ENCODE measurements at regions not wholly inside any gene's neighbourhood (a gene's known extent, or its start where the extent isn't known, plus 50 kb on each side); places are given as distances from the start of the nearest gene placed in this dataset.

DNA sequence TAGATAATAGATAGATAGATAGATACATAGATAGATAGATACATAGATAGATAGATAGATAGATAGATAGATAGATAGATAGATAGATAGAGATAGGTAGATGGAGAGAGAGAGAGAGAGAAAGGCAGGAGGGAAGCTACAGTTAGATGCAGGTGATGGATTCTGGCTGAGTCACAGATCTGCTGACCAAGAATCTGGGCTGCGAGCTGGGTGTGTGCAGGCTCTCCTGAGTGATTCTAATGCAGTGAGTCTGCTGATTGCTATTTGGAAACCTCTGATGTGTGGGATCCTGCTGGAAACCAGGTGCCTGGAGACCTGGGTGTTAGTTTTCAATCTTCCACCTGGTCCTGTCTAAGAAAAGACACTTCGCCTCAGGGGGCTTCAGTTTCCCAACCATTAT is 1441.8 kb downstream of the TBC1D22A start:
- POLR2A ChIA-PET (ENCODE audit: unreplicated experiment) = no interaction called here
- no peaks in the 10 kb centered on the region for H3K4me1 ChIP-seq (ENCODE audit: insufficient read depth, low read length)
- CTCF ChIA-PET = no interaction called here

DNA sequence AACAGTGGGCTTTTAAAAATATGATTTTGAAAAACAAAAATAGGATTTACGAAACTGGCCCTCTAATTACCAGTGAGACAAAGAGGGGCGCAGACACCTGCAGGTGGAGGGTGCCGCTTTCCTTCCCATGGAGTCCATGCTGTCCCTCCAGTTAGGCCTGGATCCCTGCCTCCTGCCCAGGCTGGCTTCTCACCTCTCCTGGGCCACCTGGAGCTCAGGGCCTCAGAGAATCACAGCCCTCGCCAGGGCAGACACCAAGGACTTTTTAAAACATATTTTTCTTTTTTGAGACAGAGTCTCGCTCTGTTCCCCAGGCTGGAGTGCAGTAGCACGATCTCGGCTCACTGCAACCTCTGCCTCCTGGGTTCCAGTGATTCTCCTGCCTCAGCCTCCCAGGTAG is 1437.2 kb downstream of the TBC1D22A start:
- Histone ChIP-seq H3K27ac (ENCODE audit: low read length) (no peak overlapping the region), H3K27me3 (ENCODE audit: low read length) (no peaks in the 10 kb centered on the region), H2AFZ (ENCODE audit: low read length) (no peak overlapping the region), H3K4me1 (ENCODE audit: insufficient read depth, low read length) (no peaks in the 10 kb centered on the region), H3K4me2 (ENCODE audit: low read length) (no peak overlapping the region), H3K79me2 (ENCODE audit: low read length) (no peaks in the 10 kb centered on the region), H4K20me1 (ENCODE audit: low read length) (no peaks in the 10 kb centered on the region), H3K9me2 (replicated peaks; ENCODE audit: low read length) (no peaks in the 10 kb centered on the region), H3K9ac (ENCODE audit: low read length) (no peak overlapping the region), H3K36me3 (ENCODE audit: low read depth, low read length) (no peaks in the 10 kb centered on the region), H3K4me3 (ENCODE audit: low read length) (no peak overlapping the region), H3F3A (ENCODE audit: low read length, unreplicated experiment) (no peaks in the 10 kb centered on the region), H3K9me3 (ENCODE audit: low read length) (no peaks in the 10 kb centered on the region)
- no peak for DNase-seq
- ChIA-PET POLR2A (ENCODE audit: unreplicated experiment) (no interaction called here), CTCF (no interaction called here)
- TF ChIP-seq, protein P1, sequence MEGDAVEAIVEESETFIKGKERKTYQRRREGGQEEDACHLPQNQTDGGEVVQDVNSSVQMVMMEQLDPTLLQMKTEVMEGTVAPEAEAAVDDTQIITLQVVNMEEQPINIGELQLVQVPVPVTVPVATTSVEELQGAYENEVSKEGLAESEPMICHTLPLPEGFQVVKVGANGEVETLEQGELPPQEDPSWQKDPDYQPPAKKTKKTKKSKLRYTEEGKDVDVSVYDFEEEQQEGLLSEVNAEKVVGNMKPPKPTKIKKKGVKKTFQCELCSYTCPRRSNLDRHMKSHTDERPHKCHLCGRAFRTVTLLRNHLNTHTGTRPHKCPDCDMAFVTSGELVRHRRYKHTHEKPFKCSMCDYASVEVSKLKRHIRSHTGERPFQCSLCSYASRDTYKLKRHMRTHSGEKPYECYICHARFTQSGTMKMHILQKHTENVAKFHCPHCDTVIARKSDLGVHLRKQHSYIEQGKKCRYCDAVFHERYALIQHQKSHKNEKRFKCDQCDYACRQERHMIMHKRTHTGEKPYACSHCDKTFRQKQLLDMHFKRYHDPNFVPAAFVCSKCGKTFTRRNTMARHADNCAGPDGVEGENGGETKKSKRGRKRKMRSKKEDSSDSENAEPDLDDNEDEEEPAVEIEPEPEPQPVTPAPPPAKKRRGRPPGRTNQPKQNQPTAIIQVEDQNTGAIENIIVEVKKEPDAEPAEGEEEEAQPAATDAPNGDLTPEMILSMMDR (conservative IDR thresholded peaks at IDR 0.05; ENCODE audit: low read depth, low read length) = no peak
- TF ChIP-seq EZH2 (IDR thresholded peaks at IDR 0.05; ENCODE audit: low read length, unreplicated experiment) (no peak), EZH2phosphoT487 (IDR thresholded peaks at IDR 0.05; ENCODE audit: borderline replicate concordance, low read length) (no peak)
- intact Hi-C loops (cut with micrococcal nuclease) = no loop called here
- ATAC-seq = no peak
- no TSS peak for BruUV-seq (replicated peaks)

More for the DNA sequence above, 1441.8 kb downstream of the TBC1D22A start:
- DNase-seq (no peak), ATAC-seq (no peak)
- Histone ChIP-seq H2AFZ (ENCODE audit: low read length) (no peak overlapping the region), H3K36me3 (ENCODE audit: low read depth, low read length) (no peaks in the 10 kb centered on the region), H3K27me3 (ENCODE audit: low read length) (no peaks in the 10 kb centered on the region), H3F3A (ENCODE audit: low read length, unreplicated experiment) (no peaks in the 10 kb centered on the region), H4K20me1 (ENCODE audit: low read length) (no peaks in the 10 kb centered on the region), H3K4me2 (ENCODE audit: low read length) (no peak overlapping the region), H3K9ac (ENCODE audit: low read length) (no peak overlapping the region), H3K9me3 (ENCODE audit: low read length) (no peaks in the 10 kb centered on the region), H3K27ac (ENCODE audit: low read length) (no peak overlapping the region), H3K79me2 (ENCODE audit: low read length) (no peaks in the 10 kb centered on the region), H3K4me3 (ENCODE audit: low read length) (no peak overlapping the region), H3K9me2 (replicated peaks; ENCODE audit: low read length) (no peaks in the 10 kb centered on the region)
- BruUV-seq (replicated peaks) = no TSS peak
- intact Hi-C loops (cut with micrococcal nuclease) = no loop called here
- TF ChIP-seq, protein P1 (conservative IDR thresholded peaks at IDR 0.05; ENCODE audit: low read depth, low read length) = no peak
- TF ChIP-seq EZH2 (IDR thresholded peaks at IDR 0.05; ENCODE audit: low read length, unreplicated experiment) = no peak
- no peak for TF ChIP-seq EZH2phosphoT487 (IDR thresholded peaks at IDR 0.05; ENCODE audit: borderline replicate concordance, low read length)

DNA sequence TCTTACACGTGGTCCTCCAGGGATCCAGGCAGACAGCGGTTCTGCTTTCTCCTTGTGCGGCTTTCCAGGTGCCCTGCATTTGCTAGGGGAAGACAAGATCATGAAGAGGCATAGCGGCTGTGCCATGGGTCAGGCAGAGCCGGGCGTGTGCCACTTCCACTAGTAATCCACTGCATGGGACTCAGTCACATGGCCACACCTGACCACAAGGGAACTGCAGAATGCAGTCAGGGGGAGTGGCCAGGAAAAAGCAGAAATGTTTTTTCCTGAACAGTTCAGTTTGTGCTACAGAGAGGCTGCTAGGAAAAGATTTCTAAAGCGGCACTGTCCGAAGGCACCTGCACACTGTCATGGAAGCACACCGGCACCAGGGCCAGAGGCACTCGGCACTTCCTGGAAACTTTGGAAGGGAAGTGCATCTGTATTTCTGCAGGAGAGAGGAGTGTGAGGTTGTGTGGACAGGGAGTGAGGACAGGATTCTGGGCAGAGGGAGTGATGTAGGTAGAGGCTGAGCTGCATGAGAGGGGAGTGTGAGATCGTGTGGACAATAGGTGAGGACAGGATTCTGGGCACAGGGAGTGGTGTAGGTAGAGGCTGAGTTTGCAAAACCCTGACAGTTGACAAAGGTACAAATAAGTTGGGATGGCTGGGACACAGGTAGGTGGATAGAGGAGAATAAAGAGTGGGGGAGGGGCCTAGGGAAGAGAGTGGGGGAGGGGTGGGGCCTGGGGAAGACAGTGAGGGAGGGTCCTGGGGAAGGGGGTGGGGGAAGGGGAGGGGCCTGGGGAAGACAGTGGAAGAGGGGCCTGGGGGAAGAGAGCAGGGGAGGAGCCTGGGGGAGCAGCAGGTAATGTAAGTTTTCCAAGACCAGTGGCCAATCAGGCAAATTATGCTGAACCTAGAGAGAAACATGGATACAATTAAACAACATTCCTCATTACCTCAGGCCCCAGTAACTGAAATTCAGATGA is 1436.3 kb downstream of the TBC1D22A start:
- no peaks in the 10 kb centered on the region for H3F3A ChIP-seq (ENCODE audit: low read length, unreplicated experiment)
- H3K9ac ChIP-seq (ENCODE audit: low read length) = no peak overlapping the region
- TF ChIP-seq EZH2 (IDR thresholded peaks at IDR 0.05; ENCODE audit: low read length, unreplicated experiment) (no peak), EZH2phosphoT487 (IDR thresholded peaks at IDR 0.05; ENCODE audit: borderline replicate concordance, low read length) (no peak)
- TF ChIP-seq, protein P1 (conservative IDR thresholded peaks at IDR 0.05; ENCODE audit: low read depth, low read length) = no peak
- no peaks in the 10 kb centered on the region for H3K36me3 ChIP-seq (ENCODE audit: low read depth, low read length)
- no peak overlapping the region for H3K4me2 ChIP-seq (ENCODE audit: low read length)
- intact Hi-C loops (cut with micrococcal nuclease) = no loop called here
- no TSS peak for BruUV-seq (replicated peaks)
- no peaks in the 10 kb centered on the region for H3K79me2 ChIP-seq (ENCODE audit: low read length)
- no peaks in the 10 kb centered on the region for H3K9me3 ChIP-seq (ENCODE audit: low read length)
- no peak overlapping the region for H2AFZ ChIP-seq (ENCODE audit: low read length)
- no peak overlapping the region for H3K4me3 ChIP-seq (ENCODE audit: low read length)
- DNase-seq (no peak), ATAC-seq (no peak)
- no peaks in the 10 kb centered on the region for H3K27me3 ChIP-seq (ENCODE audit: low read length)
- POLR2A ChIA-PET (ENCODE audit: unreplicated experiment) = no interaction called here
- H3K27ac ChIP-seq (ENCODE audit: low read length) = no peak overlapping the region
- H3K4me1 ChIP-seq (ENCODE audit: insufficient read depth, low read length) = no peaks in the 10 kb centered on the region
- CTCF ChIA-PET = no interaction called here
- H4K20me1 ChIP-seq (ENCODE audit: low read length) = no peaks in the 10 kb centered on the region
- no peaks in the 10 kb centered on the region for H3K9me2 ChIP-seq (replicated peaks; ENCODE audit: low read length)

All from PC-3 (cell line).